SK-N-MC (cell line): ENCODE measurements at regions not wholly inside any gene's neighbourhood (a gene's known extent, or its start where the extent isn't known, plus 50 kb on each side); places are given as distances from the start of the nearest gene placed in this dataset.

ENCODE experiments used
- EZH2 ChIP-seq: fragments of 200-600 bp; sonication (generic); IDR thresholded peaks from one replicate; pipeline ENCODE4 v1.6.1; 2017; ENCODE audit warnings: antibody characterized with exemption
- FOXP2 ChIP-seq: optimal IDR thresholded peaks from 2 replicates; pipeline ENCODE3; 2011; ENCODE audit warnings: mild to moderate bottlenecking, moderate library complexity; ENCODE audit not compliant: insufficient read depth; ENCODE audit errors: extremely low read length, control extremely low read depth
- POLR2AphosphoS5 ChIP-seq: IDR thresholded peaks from 2 replicates; pipeline ENCODE4 v1.6.1; 2012; ENCODE audit warnings: mild to moderate bottlenecking, low read depth, low read length, borderline replicate concordance

- no peak for TF ChIP-seq POLR2AphosphoS5
- no peak for TF ChIP-seq EZH2
- TF ChIP-seq FOXP2, result no peak
These were observed 233.4 kb upstream of the HAND2 start for GRCh38 chr4:173763389-173763788.
